Stimulated activated naive CD4-positive, alpha-beta T cell (primary cell): ENCODE measurements at regions not wholly inside any gene's neighbourhood (a gene's known extent, or its start where the extent isn't known, plus 50 kb on each side); places are given as distances from the start of the nearest gene placed in this dataset.
"Not testable (repeated sequence)": the region's sequence is repeated elsewhere in the genome, so short reads cannot be mapped to it uniquely, and the experiment has no call there.

ENCODE experiments used
- DNase-seq, 6 experiments: peaks; one replicate each; lab custom pipeline; 2025; lab: John Stamatoyannopoulos, UW

- no peak for DNase-seq
Observed at GRCh38 chr3:82020282-82020681, 258.8 kb upstream of the GBE1 start.

- DNase-seq, result no peak
Observed at GRCh38 chr3:82015241-82015640, 253.8 kb upstream of the GBE1 start.

GRCh38 chr3:82012775-82013174 lies 251.3 kb upstream of the GBE1 start:
- no peak for DNase-seq

GRCh38 chr3:82011336-82011735 lies 249.9 kb upstream of the GBE1 start:
- no peak for DNase-seq

GRCh38 chr3:82005266-82005665 lies 243.8 kb upstream of the GBE1 start:
- no peak for DNase-seq

GRCh38 chr3:82004266-82004665 lies 242.8 kb upstream of the GBE1 start:
- no peak for DNase-seq

GRCh38 chr3:82002986-82003642 lies 241.7 kb upstream of the GBE1 start:
- DNase-seq, result no peak

- DNase-seq, result no peak
Observed at GRCh38 chr3:82002491-82002890, 241.0 kb upstream of the GBE1 start.

- DNase-seq, result no peak
Observed at GRCh38 chr3:82001276-82001923, 240.0 kb upstream of the GBE1 start.

- no peak for DNase-seq
Observed at GRCh38 chr3:82000773-82001172, 239.3 kb upstream of the GBE1 start.

- DNase-seq, result no peak
Observed at GRCh38 chr3:82000350-82000749, 238.9 kb upstream of the GBE1 start.

- DNase-seq, result no peak
Observed at GRCh38 chr3:81998907-81999306, 237.5 kb upstream of the GBE1 start.

- DNase-seq, result no peak
Observed at GRCh38 chr3:81998139-81998755, 236.8 kb upstream of the GBE1 start.

- DNase-seq, result no peak
Observed at GRCh38 chr3:81997390-81997789, 235.9 kb upstream of the GBE1 start.

- no peak for DNase-seq
Observed at GRCh38 chr3:81995329-81995728, 233.9 kb upstream of the GBE1 start.

GRCh38 chr3:81989758-81990157 lies 228.3 kb upstream of the GBE1 start:
- DNase-seq, result no peak

GRCh38 chr3:81989274-81989673 lies 227.8 kb upstream of the GBE1 start:
- no peak for DNase-seq

GRCh38 chr3:81987412-81987811 lies 226.0 kb upstream of the GBE1 start:
- DNase-seq, result not testable (repeated sequence)

GRCh38 chr3:81985996-81986723 lies 224.7 kb upstream of the GBE1 start:
- DNase-seq, result no peak

GRCh38 chr3:81983382-81983781 lies 221.9 kb upstream of the GBE1 start:
- DNase-seq, result no peak

- no peak for DNase-seq
Observed at GRCh38 chr3:81980596-81981494, 219.4 kb upstream of the GBE1 start.

- DNase-seq, result no peak
Observed at GRCh38 chr3:81974751-81975150, 213.3 kb upstream of the GBE1 start.
